ENCODE measurements at regions not wholly inside any gene's neighbourhood (a gene's known extent, or its start where the extent isn't known, plus 50 kb on each side); places are given as distances from the start of the nearest gene placed in this dataset.

GRCh38 chr5:29672678-29673077 is 1520.8 kb upstream of the CDH6 start:
- DNase-seq (ENCODE audit: low spot score): no peak

GRCh38 chr5:29662876-29663275 is 1530.6 kb upstream of the CDH6 start:
- no peak for DNase-seq (ENCODE audit: low spot score)

DNA sequence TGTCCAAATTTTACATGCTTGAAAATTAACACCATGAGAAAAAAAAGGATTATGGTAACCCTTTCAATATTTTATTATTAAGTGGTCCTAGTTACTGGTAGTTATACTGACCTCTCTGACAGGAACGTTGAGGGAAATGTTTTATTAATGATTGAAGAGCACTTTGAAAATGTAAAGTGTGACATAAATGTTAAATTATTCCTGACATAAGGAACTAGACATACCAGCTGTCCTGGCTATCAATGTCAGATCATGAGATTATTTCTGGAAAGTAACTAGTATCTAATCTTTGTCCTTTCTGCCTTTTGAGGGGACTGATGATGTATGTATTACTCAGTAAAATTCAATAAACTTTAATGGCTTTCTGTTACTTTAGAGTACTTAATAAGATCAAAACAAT is 1538.5 kb upstream of the CDH6 start:
- DNase-seq (ENCODE audit: low spot score): no peak

GRCh38 chr5:29649321-29649720 is 1544.2 kb upstream of the CDH6 start:
- DNase-seq (ENCODE audit: low spot score): no peak

- DNase-seq (ENCODE audit: low spot score): no peak
Measured at GRCh38 chr5:29642601-29643000, 1550.9 kb upstream of the CDH6 start.

DNA sequence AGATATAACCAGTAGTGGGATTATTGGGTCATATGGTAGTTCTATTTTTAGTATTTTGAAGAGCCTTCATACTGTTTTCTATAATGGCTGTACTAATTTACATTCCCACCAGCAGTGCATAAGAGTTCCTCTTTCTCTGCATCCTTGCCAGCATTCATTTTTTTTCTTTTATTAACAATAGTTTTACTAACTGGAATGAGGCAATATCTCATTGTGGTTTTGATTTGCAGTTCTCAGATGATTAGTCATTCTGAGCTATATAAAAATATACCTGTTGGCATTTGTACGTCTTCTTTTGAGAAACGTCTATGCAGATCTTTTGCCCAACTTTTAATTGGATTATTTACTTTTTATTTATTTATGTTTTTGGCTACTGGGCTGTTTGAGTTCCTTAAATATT is 1579.3 kb upstream of the CDH6 start:
- DNase-seq (ENCODE audit: low spot score): no peak

DNA sequence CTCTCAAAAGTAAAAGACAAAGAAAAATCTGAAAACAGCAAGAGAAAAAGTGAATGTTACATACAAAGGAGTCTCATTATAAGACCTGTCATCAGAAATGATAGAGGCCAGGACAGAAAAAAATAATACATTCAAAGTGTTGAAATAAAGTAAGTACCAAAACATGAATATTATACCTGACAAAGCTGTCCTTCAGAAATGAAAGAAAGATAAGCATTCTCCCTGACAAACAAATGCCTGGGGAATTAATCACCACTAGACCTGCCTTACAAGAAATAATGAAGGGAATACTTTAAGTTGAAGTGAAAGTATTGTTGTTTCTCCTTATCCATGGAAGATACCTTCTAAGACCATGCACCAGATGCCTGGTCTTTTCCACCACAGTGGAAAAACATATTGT is 1605.2 kb upstream of the CDH6 start:
- DNase-seq (ENCODE audit: low spot score): no peak

- DNase-seq (ENCODE audit: low spot score): no peak
Measured at GRCh38 chr5:29587832-29588231, 1605.7 kb upstream of the CDH6 start.

DNA sequence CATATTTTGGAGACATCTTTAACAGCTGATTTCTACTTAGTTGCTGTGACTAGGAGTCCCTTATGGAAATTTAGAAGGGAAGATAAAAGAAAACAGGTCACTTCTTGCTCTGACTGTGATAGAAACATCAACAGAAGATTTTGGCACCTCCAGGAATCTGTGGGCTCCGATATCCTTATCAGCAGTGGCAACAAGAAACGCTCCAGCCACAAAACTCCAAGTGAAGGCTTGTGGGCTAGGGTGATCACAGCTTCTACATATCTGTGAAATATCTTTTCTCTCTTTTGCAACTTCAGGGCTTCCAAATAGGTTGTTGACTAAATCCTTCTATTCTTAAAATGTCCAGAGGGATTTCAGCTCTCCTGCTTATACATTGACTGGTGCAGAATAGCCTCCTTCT is 1625.5 kb upstream of the CDH6 start:
- no peak for DNase-seq (ENCODE audit: low spot score)

- no peak for DNase-seq (ENCODE audit: low spot score)
Measured at GRCh38 chr5:29561564-29561963, 1631.9 kb upstream of the CDH6 start.

DNA sequence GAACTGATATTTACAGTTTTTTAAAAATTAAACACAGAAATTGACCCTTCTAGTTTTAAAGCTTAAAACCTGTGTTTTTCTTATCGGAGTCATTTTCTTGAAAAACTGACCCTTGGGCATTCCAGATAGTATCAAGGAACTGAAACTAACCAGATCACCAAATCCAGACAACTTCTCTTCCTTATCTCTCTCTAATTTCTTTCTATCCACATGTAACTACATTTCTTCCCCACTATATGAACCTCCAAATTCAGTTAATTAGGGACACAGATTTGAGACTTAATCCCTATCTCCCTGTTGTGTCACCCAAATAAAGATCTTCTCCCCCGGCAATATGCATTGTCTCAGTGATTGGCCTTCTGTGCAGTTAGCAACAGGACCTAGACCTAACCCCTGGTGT is 1643.0 kb upstream of the CDH6 start:
- DNase-seq (ENCODE audit: low spot score): no peak

DNA sequence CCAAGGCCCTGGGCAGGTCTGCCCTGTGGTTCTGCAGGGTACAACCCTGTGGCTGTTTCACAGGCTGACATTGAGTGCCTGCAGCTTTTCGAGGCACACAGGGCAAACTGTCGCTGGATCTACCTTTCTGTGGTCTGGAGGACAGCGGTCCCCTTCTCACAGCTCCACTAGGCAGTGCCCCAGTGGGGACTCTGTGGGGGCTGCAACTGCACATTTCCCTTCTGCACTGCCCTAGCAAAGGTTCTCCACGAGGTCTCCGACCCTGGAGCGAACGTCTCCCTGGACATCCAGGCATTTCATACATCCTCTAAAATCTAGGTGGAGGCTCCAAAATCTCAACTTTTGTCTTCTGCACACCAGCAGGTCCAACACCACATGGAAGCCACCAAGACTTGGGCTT is 1645.2 kb upstream of the CDH6 start:
- no peak for DNase-seq (ENCODE audit: low spot score)

DNA sequence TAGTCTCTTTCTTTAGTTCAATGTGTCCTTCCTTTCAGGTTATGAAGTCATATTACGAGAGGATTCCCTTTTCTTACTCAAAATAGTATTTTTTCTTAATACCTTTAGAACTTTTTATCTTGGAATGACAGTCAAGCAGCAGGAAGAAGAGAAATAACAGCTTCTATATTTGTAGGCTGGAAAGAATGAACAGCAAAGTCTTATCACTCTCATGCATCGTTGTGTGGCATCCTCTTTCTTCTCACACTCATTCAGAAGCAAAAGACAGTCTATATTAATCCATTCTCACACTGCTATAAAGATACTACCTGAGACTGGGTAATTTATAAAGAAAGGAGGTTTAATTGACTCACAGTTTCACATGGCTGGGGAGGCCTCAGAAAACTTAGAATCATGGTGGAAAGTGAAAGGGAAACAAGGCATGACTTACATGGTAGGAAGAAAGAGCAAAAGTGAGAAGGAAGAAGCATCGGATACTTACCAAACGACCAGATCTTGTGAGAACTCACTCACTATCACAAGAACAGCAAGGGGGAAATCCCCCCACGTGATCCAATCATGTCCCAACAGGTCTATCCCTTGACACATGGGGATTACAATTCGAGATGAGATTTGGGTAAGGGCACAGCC is 1646.1 kb upstream of the CDH6 start:
- no peak for DNase-seq (ENCODE audit: low spot score)

DNA sequence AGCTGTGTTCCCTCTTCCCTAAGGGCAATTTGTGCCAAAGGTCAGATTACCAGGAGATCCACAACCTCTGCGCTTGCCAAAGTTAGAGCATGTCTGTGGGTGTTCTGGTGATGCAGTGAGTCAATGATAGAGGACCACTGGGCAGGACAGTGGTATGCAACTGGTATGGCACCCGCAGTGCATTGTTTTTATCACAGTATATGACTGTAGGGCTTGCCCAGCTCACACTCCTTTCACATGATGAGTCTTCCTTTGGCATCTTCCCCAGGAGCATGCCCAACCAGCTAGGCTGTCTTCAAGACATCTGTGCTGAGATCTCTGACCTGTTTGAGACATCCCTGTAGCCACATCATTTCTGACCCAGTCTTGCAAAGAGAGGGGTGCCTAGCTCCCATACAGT is 1650.0 kb upstream of the CDH6 start:
- no peak for DNase-seq (ENCODE audit: low spot score)

DNA sequence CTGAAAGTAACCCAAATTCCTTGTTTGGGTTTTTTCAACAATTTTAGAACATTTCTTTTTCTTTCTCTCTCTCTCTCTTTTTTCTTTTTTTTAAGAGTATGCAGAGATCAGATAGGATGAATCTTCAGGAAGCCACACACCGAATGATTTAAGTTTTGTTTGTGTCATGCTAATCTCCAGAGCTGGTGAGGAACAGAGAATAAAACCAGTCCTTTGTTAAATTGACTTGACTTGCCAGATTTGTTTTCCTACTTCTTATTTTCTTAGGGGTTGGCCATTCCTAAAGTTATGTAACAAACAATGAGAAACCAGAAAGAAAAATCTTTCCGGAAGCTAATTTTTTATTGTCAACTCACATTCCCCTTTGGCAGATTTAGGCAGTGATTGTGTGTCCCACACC is 1669.3 kb upstream of the CDH6 start:
- no peak for DNase-seq (ENCODE audit: low spot score)

- no peak for DNase-seq (ENCODE audit: low spot score)
Measured at GRCh38 chr5:29518176-29518575, 1675.3 kb upstream of the CDH6 start.

DNA sequence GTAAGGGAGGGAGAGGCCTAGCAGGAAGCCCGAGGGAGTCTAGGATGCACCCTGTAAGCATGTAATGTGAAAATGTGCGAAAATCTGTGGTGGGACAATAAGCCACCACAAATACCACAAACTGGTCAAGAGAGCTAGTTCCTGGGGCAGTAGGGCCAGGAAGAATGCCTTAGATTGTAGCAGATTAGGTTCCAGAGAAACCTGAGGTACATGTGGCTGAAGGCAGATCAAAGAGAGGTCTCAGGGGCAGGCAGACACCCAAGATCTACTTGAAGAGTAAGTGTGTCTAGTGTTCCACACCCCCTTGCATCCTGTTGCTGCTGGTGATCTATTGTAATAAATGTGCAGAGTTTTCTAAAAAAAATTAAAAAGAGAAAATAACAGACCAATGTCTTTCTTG is 1677.3 kb upstream of the CDH6 start:
- DNase-seq (ENCODE audit: low spot score): no peak

DNA sequence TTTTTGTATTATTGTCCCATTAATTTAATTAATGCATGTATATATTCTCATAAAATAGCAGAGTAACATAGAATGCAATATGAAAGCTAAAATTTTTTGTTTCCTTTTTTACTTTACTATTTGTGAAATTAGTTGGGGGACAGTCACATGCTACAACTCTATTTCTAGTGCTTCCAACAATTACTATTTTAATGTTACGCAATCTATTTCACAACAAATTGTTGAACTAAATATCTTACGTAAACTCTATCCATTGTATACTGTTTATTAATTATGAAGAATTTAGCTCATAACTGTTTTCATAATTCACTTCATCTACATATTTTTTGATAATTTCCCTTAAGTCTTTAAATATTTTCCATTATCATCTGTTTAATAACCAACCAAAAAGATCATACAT is 1685.4 kb upstream of the CDH6 start:
- DNase-seq (ENCODE audit: low spot score): no peak

GRCh38 chr5:29504411-29504810 is 1689.1 kb upstream of the CDH6 start:
- DNase-seq (ENCODE audit: low spot score): no peak

DNA sequence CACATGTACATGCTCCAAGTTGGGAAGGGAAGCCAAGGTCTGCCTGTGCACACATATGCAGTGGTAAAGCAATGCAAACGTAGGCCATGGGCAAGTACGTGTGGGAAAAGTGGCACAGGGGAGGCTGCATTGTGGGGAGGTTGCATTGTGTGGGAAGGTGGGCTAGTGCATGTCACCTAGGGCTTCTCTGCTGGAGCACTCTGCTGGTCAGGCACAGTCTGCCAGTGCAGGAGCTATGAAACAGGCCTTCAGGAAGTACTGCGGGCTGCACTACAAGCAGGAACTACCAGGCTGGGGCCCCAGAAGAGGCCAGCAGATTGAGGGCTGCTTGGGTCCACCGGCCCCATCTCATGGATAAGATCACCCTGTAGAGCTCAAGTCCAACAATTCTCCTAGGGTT is 1694.6 kb upstream of the CDH6 start:
- DNase-seq (ENCODE audit: low spot score): no peak

GRCh38 chr5:29498412-29498811 is 1695.1 kb upstream of the CDH6 start:
- DNase-seq (ENCODE audit: low spot score): no peak

- DNase-seq (ENCODE audit: low spot score): no peak
Measured at GRCh38 chr5:29485333-29485732, 1708.2 kb upstream of the CDH6 start.

- no peak for DNase-seq (ENCODE audit: low spot score)
Measured at GRCh38 chr5:29469581-29469980, 1723.9 kb upstream of the CDH6 start.

- no peak for DNase-seq (ENCODE audit: low spot score)
Measured at GRCh38 chr5:29462241-29462640, 1731.2 kb upstream of the CDH6 start.
